ENCODE measurements at regions not wholly inside any gene's neighbourhood (a gene's known extent, or its start where the extent isn't known, plus 50 kb on each side); places are given as distances from the start of the nearest gene placed in this dataset.

DNA sequence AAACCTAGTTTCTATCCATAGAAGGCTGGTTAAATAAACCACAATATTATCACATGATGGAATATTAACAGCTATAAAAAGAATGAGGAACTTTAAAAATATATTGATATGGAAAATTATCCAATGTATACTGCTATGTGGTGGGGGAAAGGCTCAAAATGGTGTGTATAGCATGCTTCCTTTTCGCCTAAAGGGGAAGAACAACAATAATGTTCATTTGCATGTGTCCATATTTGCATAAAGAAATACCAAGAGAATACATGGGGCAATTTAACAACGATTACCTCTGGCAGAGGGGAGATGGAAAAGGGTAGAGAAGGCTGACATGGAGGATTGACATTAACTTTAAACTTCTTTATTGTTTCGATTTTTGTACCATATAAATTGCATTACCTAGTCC, 121.3 kb upstream of the PARP11 start:
- DNase-seq (ENCODE audit: low spot score): no peak
- Histone ChIP-seq H3K4me1 (no peaks in the 10 kb centered on the region), H3K9me3 (no peaks in the 10 kb centered on the region), H3K4me3 (no peak overlapping the region), H3K36me3 (no peaks in the 10 kb centered on the region), H3K27ac (no peak overlapping the region), H3K27me3 (no peaks in the 10 kb centered on the region)
- TF ChIP-seq, protein P1, sequence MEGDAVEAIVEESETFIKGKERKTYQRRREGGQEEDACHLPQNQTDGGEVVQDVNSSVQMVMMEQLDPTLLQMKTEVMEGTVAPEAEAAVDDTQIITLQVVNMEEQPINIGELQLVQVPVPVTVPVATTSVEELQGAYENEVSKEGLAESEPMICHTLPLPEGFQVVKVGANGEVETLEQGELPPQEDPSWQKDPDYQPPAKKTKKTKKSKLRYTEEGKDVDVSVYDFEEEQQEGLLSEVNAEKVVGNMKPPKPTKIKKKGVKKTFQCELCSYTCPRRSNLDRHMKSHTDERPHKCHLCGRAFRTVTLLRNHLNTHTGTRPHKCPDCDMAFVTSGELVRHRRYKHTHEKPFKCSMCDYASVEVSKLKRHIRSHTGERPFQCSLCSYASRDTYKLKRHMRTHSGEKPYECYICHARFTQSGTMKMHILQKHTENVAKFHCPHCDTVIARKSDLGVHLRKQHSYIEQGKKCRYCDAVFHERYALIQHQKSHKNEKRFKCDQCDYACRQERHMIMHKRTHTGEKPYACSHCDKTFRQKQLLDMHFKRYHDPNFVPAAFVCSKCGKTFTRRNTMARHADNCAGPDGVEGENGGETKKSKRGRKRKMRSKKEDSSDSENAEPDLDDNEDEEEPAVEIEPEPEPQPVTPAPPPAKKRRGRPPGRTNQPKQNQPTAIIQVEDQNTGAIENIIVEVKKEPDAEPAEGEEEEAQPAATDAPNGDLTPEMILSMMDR (IDR thresholded peaks at IDR 0.05): no peak

DNA sequence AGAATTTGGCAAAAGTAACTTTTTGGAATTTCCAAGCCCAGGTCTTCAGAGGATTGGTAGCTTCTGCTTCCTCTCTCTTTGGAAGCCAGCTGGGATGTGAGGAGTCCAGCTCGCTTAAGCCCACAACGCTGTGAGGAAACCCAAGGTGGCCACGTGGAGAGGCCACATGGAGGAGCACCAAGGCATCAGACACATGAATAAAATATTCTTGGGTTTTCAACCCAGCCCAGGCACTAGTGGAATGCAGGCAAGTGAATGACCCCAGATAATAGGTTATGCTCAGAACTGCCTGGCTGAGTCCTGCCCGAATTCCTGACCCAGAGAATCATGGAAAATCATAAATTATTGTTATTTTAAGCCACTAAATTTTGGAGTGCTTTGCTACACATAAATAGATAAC, 119.7 kb upstream of the PARP11 start:
- DNase-seq (ENCODE audit: low spot score): no peak
- Histone ChIP-seq H3K9me3 (no peaks in the 10 kb centered on the region), H3K27me3 (no peaks in the 10 kb centered on the region), H3K27ac (no peak overlapping the region), H3K4me3 (no peak overlapping the region), H3K4me1 (no peaks in the 10 kb centered on the region), H3K36me3 (no peaks in the 10 kb centered on the region)
- TF ChIP-seq, protein P1 (IDR thresholded peaks at IDR 0.05): no peak

DNA sequence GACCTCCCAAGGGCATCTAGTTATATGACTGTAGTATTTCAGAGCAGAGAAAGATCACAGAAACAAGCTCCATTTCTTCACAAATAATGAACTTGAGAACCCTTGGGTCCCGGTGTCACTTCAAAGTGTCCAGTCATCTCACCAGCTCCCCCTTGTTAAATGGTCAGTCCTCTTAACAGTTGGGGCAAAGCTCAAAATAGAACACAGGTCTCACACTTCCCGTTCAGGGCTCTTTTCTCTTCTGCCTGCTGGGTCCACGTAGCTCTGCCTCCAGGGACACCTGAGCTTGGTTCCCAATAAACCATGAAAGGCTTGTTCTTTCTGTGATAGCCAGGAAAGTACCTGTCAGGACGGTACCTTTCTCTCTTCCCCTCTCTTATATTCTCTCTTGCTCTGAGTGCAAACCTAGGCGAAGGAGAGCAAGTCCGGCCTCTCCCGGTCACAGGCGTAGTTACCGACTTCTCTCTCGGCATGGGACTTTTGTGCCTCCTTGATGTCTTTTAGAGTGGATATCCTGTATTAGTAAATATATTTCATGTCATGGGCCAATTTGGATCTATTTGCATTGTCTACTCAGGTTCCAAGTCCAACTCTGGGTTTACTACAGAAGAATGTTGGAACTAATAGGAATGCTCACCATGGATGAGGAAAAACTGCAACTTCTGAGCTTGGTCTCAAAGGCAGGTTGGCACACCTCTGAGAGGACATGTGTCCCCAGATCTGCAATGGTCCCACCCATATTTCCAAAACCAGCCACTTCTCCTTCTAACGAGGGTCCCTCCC, 118.8 kb upstream of the PARP11 start:
- Histone ChIP-seq H3K36me3 (no peaks in the 10 kb centered on the region), H3K9me3 (no peaks in the 10 kb centered on the region), H3K4me3 (no peak overlapping the region), H3K27ac (no peak overlapping the region), H3K4me1 (no peaks in the 10 kb centered on the region), H3K27me3 (no peaks in the 10 kb centered on the region)
- no peak for DNase-seq (ENCODE audit: low spot score)
- TF ChIP-seq, protein P1 (IDR thresholded peaks at IDR 0.05): no peak

DNA sequence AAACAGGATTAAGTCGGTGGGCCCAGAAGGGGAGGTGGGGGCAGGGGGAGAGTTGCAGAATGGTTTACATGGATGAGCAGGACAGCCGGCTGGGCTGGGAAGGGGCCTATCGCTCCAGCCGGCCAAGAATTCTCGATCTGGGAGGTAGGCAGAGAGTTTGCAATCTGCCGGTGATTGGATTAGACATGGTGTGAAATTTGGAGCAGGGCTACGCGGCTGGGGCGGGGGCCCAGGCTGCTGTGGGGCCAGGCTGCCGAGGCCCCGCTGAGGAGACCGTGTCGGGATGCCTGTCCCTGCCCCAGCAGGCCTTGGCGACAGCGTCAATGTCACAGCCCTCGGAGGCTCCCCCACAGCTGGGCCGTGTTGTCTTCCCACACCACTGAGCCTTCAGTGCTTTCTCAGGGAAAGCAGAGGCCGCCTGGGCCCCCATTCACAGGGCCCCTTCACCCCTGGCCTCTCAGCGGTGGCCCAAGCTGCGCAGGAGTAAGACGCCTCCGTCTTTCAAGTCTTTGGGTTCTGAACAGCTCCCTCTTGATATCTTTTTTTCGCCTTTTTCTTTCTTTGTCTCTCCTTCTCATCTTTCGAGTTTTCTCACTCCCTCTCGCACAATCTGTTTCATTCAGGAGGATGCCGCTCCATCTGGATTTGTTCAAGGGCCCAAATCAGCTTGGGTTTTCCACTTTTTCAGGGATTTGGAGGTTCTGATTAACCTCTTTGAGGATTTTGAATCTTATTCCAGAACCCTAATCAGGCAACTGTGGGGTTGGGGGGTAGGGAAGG, 117.5 kb upstream of the PARP11 start:
- no peaks in the 10 kb centered on the region for H3K36me3 ChIP-seq
- H3K27me3 ChIP-seq: no peaks in the 10 kb centered on the region
- H3K27ac ChIP-seq: no peak overlapping the region
- DNase-seq (ENCODE audit: low spot score): no peak
- TF ChIP-seq, protein P1 (IDR thresholded peaks at IDR 0.05): no peak
- no peaks in the 10 kb centered on the region for H3K4me1 ChIP-seq
- H3K9me3 ChIP-seq: no peaks in the 10 kb centered on the region
- no peak overlapping the region for H3K4me3 ChIP-seq

DNA sequence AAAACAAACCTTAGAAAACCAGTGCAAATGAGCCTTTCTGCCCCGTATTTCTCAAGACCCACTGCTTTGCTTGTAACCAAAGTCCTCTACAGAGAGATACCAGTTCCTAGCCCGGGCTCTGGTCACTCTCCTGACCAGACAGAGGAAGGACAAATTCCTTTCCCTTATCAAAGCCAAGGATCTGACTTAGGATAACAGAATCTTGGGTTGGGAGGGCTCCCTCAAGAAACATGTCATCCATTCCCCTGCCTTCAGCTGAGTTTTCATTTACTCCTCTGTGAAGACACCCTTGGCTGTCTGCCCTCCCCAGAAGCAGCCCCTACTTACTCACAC, 116.0 kb upstream of the PARP11 start:
- no peak overlapping the region for H3K27ac ChIP-seq
- TF ChIP-seq, protein P1 (IDR thresholded peaks at IDR 0.05): no peak
- peaks cover 0 to 2% of the 10 kb centered on the region in 2 donors for H3K9me3 ChIP-seq
- H3K27me3 ChIP-seq: no peaks in the 10 kb centered on the region
- no peaks in the 10 kb centered on the region for H3K36me3 ChIP-seq
- DNase-seq (ENCODE audit: low spot score): no peak
- H3K4me1 ChIP-seq: no peaks in the 10 kb centered on the region
- H3K4me3 ChIP-seq: no peak overlapping the region
